HG02623 (cell line): ENCODE measurements at regions not wholly inside any gene's neighbourhood (a gene's known extent, or its start where the extent isn't known, plus 50 kb on each side); places are given as distances from the start of the nearest gene placed in this dataset.

Experiments
- ATAC-seq: cut with Tn5 transposase; IDR thresholded peaks from one replicate; pipeline ENCODE4 v1.9.1; 2021; ENCODE audit warnings: moderate library complexity; ENCODE audit not compliant: unreplicated experiment

GRCh38 chr3:82054849-82055248 is 293.4 kb upstream of the GBE1 start:
- ATAC-seq = no peak

GRCh38 chr3:82053236-82053635 is 291.8 kb upstream of the GBE1 start:
- ATAC-seq = no peak

- no peak for ATAC-seq
These were observed 288.9 kb upstream of the GBE1 start for GRCh38 chr3:82050382-82050781.

- no peak for ATAC-seq
These were observed 287.3 kb upstream of the GBE1 start for GRCh38 chr3:82048711-82049110.

GRCh38 chr3:82044930-82045705 is 283.7 kb upstream of the GBE1 start:
- no peak for ATAC-seq

GRCh38 chr3:82038556-82038955 is 277.1 kb upstream of the GBE1 start:
- ATAC-seq = no peak

- ATAC-seq = no peak
These were observed 271.7 kb upstream of the GBE1 start for GRCh38 chr3:82033186-82033585.

- no peak for ATAC-seq
These were observed 270.2 kb upstream of the GBE1 start for GRCh38 chr3:82031596-82031995.

GRCh38 chr3:82030916-82031315 is 269.5 kb upstream of the GBE1 start:
- ATAC-seq = no peak

GRCh38 chr3:82022836-82023235 is 261.4 kb upstream of the GBE1 start:
- no peak for ATAC-seq

- no peak for ATAC-seq
These were observed 258.8 kb upstream of the GBE1 start for GRCh38 chr3:82020282-82020681.

DNA sequence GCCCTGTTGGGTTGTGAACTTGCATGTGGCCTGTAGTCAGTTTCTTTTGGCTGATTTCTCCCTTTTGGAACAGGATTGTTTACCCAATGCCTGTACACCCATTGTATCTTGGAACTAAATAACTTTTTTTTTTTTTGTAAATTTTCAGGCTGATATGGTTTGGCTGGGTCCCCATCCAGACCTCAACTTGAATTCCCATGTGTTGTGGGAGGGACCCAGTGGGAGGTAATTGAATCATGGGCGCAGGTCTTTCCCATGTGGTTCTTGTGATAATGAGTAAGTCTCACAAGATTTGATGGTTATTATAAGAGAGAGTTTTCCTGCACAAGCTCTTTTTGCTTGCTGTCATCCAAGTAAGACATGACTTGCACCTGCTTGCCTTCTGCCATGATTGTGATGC is 253.8 kb upstream of the GBE1 start:
- ATAC-seq = no peak

- ATAC-seq = no peak
These were observed 251.3 kb upstream of the GBE1 start for GRCh38 chr3:82012775-82013174.

DNA sequence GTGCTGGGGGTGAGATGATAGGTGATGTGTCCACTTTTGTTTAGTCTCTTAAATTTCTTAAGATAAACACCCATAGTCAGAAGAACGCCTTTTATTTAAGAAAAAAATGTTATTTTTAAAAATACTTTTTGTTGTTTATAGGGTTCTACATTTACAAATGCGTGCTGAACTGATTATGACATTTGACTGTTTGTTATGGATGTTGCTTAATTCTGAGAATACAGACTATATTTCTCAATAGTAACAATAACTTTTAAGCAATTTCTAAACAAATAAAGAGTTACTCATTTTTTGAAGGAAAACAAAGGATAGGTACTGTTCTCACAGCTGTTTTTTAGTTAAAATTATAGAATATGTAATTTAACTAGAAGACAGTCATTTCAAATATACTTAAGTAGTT is 249.9 kb upstream of the GBE1 start:
- no peak for ATAC-seq

- no peak for ATAC-seq
These were observed 243.8 kb upstream of the GBE1 start for GRCh38 chr3:82005266-82005665.

DNA sequence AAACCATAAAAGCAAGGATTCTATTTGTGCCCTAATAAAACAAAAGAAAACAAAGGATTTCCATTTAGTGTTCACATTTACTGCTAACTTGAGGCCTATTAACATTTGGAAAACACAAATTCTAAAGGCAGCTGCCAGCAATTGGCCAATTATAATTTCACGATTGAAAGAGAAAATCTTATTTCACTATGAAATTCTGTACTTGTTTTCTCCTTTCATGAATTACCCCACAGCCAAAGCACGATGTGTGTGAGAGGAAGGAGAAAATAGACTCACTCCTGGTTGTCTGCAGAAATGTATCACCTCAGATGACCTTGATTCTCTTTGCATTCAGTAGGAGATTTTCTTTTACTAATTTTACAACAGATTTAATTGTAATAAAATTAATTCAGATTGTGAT is 242.8 kb upstream of the GBE1 start:
- no peak for ATAC-seq

DNA sequence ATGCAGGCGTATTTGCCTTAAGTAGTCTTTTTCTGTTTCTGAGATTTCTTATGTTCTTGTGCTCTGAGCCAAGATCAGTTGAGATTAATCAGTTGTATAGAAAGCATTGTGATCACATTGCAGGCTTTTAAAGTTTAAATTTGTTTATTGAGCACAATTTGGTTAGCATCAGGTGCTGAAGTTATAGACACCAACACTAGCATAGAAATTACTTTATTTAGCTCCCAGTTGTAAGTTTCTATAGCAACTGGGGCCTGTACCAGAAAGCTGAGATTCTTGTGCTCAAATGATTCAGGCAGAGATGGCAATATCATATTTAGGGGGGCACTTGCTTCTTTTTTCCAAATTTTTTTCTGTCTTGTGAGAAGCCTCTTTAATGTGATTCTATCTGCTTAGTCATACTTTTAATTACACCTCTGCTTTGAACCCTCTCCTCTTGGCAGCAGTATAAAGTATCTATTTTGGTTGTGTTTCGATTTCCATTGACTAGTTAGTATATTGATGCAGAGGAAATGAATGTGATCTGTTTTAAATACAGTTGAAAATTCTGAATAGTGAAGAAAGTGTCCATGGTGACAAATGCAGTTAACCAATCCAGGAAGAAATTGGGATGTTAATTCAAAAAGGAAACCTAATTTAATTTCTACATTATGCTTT is 241.7 kb upstream of the GBE1 start:
- no peak for ATAC-seq

- ATAC-seq = no peak
These were observed 241.0 kb upstream of the GBE1 start for GRCh38 chr3:82002491-82002890.

GRCh38 chr3:82001276-82001923 is 240.0 kb upstream of the GBE1 start:
- no peak for ATAC-seq

DNA sequence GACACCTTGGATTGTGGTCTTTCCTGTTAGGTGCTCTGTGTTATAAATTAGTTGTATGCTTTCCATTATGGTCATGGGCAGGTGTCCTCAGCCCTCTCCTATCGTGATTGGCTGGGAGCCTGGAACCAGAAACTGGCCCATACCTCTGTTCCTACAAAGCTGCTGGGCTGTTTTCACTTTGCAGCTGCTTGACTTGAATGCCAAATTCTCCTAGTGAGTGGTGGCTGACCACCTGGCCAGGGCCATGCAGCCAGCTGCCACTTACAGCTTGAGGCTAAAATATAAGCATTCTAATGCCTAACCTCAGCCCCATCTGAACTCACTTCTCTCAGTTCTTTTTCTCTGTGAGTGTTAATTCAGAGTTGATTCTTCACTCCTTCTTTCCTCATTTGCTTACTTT is 239.3 kb upstream of the GBE1 start:
- no peak for ATAC-seq

GRCh38 chr3:82000350-82000749 is 238.9 kb upstream of the GBE1 start:
- ATAC-seq = no peak

GRCh38 chr3:81998907-81999306 is 237.5 kb upstream of the GBE1 start:
- ATAC-seq = no peak
